ENCODE measurements at regions not wholly inside any gene's neighbourhood (a gene's known extent, or its start where the extent isn't known, plus 50 kb on each side); places are given as distances from the start of the nearest gene placed in this dataset.
A peak's percentile ranks its signal among the peaks of the same experiment; 100 is the strongest.

GRCh38 chr10:4775808-4776207, 50.2 kb upstream of the AKR1E2 start:
- no peak for DNase-seq

GRCh38 chr10:4772202-4772570, 53.8 kb upstream of the AKR1E2 start:
- DNase-seq = no peak

GRCh38 chr10:4771554-4772201, 54.3 kb upstream of the AKR1E2 start:
- no peak for DNase-seq

- peak in 1 of 2 experiments; percentile 0 for DNase-seq
Observed at GRCh38 chr10:4770801-4771553, 55.0 kb upstream of the AKR1E2 start.

GRCh38 chr10:4768416-4768815, 57.6 kb upstream of the AKR1E2 start:
- DNase-seq = no peak

GRCh38 chr10:4767033-4767814, 58.8 kb upstream of the AKR1E2 start:
- DNase-seq = peak in 1 of 2 experiments; percentile 20

GRCh38 chr10:4766454-4766853, 59.6 kb upstream of the AKR1E2 start:
- DNase-seq = no peak

GRCh38 chr10:4765428-4765827, 60.6 kb upstream of the AKR1E2 start:
- no peak for DNase-seq

- DNase-seq = no peak
Observed at GRCh38 chr10:4763960-4764428, 62.0 kb upstream of the AKR1E2 start.

- no peak for DNase-seq
Observed at GRCh38 chr10:4763513-4763912, 62.5 kb upstream of the AKR1E2 start.

GRCh38 chr10:4758256-4758655, 67.8 kb upstream of the AKR1E2 start:
- DNase-seq = no peak

- DNase-seq = no peak
Observed at GRCh38 chr10:4755286-4755989, 70.6 kb upstream of the AKR1E2 start.

- DNase-seq = no peak
Observed at GRCh38 chr10:4754143-4754542, 71.9 kb upstream of the AKR1E2 start.

GRCh38 chr10:4751211-4751610, 74.8 kb upstream of the AKR1E2 start:
- no peak for DNase-seq

- no peak for DNase-seq
Observed at GRCh38 chr10:4749271-4749574, 76.8 kb upstream of the AKR1E2 start.

GRCh38 chr10:4748491-4749270, 77.3 kb upstream of the AKR1E2 start:
- no peak for DNase-seq

GRCh38 chr10:4742217-4742616, 83.8 kb upstream of the AKR1E2 start:
- no peak for DNase-seq

- DNase-seq = no peak
Observed at GRCh38 chr10:4740471-4740870, 85.5 kb upstream of the AKR1E2 start.

GRCh38 chr10:4736608-4737007, 89.4 kb upstream of the AKR1E2 start:
- no peak for DNase-seq

- no peak for DNase-seq
Observed at GRCh38 chr10:4736183-4736582, 89.8 kb upstream of the AKR1E2 start.

- DNase-seq = no peak
Observed at GRCh38 chr10:4733843-4734224, 92.2 kb upstream of the AKR1E2 start.

- DNase-seq = no peak
Observed at GRCh38 chr10:4733150-4733842, 92.7 kb upstream of the AKR1E2 start.
